Epithelial cell of proximal tubule (primary cell): ENCODE measurements at regions not wholly inside any gene's neighbourhood (a gene's known extent, or its start where the extent isn't known, plus 50 kb on each side); places are given as distances from the start of the nearest gene placed in this dataset.

ENCODE experiments used
- DNase-seq: peaks from one replicate; pipeline ENCODE4 v3.0.0-alpha.2; 2011; ENCODE audit warnings: low read depth
- H3K4me3 ChIP-seq: 2 replicates; pipeline ENCODE4 v1.5.1; 2011; ENCODE audit warnings: low read depth, mild to moderate bottlenecking, low read length
- TF ChIP-seq, protein P1 (sequence below): conservative IDR thresholded peaks from 2 replicates; pipeline ENCODE4 v1.5.1; 2012; ENCODE audit warnings: low read depth, mild to moderate bottlenecking, low read length

DNA sequence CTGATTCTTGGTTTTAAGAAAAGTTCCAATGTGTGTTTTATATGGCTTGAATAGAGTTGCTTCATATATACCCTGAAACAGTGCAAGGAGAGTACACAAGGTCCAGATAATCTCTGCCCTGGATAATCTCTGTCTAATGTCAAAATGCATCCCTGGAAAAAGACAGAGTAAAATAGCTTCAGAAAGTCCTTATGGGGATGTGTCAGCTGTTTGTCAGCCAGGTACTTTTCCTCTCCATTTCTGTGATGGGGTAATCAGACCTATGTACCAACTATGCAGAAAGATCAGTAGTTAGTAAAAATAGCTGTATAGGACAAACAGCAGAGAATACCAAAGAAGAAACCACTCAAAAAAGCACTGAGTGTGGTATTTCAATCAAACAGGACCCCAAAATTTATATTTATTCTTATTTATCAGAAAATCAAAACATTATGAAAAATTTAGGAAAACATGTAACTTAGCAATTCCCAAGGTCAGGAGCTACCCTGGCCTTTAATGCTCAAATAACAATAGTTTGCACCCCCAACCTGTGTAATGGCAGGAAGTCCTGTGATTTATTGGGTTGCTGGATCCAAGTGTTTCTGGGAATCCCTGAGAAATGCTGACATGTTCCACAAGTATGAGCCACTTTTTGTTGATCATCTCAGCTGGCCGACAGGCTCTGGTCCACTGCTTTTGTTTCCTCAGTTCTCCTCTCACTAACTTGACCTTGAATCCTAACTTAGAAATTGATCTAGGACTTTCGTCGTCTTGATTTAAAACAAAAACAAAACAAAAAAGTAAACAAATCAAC is 69.6 kb downstream of the MDH1 start:
- H3K4me3 ChIP-seq: no peak overlapping the region
- peak; percentile 67 for DNase-seq
- TF ChIP-seq, protein P1, sequence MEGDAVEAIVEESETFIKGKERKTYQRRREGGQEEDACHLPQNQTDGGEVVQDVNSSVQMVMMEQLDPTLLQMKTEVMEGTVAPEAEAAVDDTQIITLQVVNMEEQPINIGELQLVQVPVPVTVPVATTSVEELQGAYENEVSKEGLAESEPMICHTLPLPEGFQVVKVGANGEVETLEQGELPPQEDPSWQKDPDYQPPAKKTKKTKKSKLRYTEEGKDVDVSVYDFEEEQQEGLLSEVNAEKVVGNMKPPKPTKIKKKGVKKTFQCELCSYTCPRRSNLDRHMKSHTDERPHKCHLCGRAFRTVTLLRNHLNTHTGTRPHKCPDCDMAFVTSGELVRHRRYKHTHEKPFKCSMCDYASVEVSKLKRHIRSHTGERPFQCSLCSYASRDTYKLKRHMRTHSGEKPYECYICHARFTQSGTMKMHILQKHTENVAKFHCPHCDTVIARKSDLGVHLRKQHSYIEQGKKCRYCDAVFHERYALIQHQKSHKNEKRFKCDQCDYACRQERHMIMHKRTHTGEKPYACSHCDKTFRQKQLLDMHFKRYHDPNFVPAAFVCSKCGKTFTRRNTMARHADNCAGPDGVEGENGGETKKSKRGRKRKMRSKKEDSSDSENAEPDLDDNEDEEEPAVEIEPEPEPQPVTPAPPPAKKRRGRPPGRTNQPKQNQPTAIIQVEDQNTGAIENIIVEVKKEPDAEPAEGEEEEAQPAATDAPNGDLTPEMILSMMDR: no peak

GRCh38 chr2:63660060-63660459 is 71.3 kb downstream of the MDH1 start:
- H3K4me3 ChIP-seq: no peak overlapping the region
- DNase-seq: no peak
- TF ChIP-seq, protein P1: no peak

- DNase-seq: no peak
- no peak overlapping the region for H3K4me3 ChIP-seq
- TF ChIP-seq, protein P1: no peak
Measured at GRCh38 chr2:63661076-63661475, 72.3 kb downstream of the MDH1 start.

GRCh38 chr2:63662028-63662804 is 73.5 kb downstream of the MDH1 start:
- no peak for DNase-seq
- TF ChIP-seq, protein P1: no peak
- H3K4me3 ChIP-seq: no peak overlapping the region

GRCh38 chr2:63663013-63663864 is 74.5 kb downstream of the MDH1 start:
- DNase-seq: no peak
- TF ChIP-seq, protein P1: no peak
- H3K4me3 ChIP-seq: no peak overlapping the region

GRCh38 chr2:63665091-63665490 is 76.3 kb downstream of the MDH1 start:
- TF ChIP-seq, protein P1: no peak

More at GRCh38 chr2:63665091-63665490, 76.3 kb downstream of the MDH1 start:
- H3K4me3 ChIP-seq: no peak overlapping the region
- DNase-seq: no peak
